Ecto neural progenitor cell (in vitro differentiated cells): ENCODE measurements at regions not wholly inside any gene's neighbourhood (a gene's known extent, or its start where the extent isn't known, plus 50 kb on each side); places are given as distances from the start of the nearest gene placed in this dataset.

Experiments
- DNase-seq: peaks from one replicate; pipeline ENCODE4 v3.0.0-alpha.2; 2018; ENCODE audit warnings: low spot score

- no peak for DNase-seq
Observed at GRCh38 chr17:55634702-55635101, 88.0 kb downstream of the TMEM100 start.

- DNase-seq: no peak
Observed at GRCh38 chr17:55632893-55633292, 89.8 kb downstream of the TMEM100 start.

- no peak for DNase-seq
Observed at GRCh38 chr17:55632236-55632635, 90.4 kb downstream of the TMEM100 start.

GRCh38 chr17:55629995-55630394, 92.7 kb downstream of the TMEM100 start:
- no peak for DNase-seq

- no peak for DNase-seq
Observed at GRCh38 chr17:55625521-55625920, 97.1 kb downstream of the TMEM100 start.

- no peak for DNase-seq
Observed at GRCh38 chr17:55624772-55625433, 97.8 kb downstream of the TMEM100 start.

GRCh38 chr17:55622547-55622946, 100.1 kb downstream of the TMEM100 start:
- no peak for DNase-seq

GRCh38 chr17:55620945-55621344, 101.7 kb downstream of the TMEM100 start:
- DNase-seq: peak; percentile 10

- no peak for DNase-seq
Observed at GRCh38 chr17:55620023-55620422, 102.6 kb downstream of the TMEM100 start.

- DNase-seq: no peak
Observed at GRCh38 chr17:55617441-55617840, 105.2 kb downstream of the TMEM100 start.

- DNase-seq: no peak
Observed at GRCh38 chr17:55614061-55614460, 102.8 kb upstream of the SMIM36 start.

GRCh38 chr17:55612691-55613141, 101.5 kb upstream of the SMIM36 start:
- DNase-seq: no peak

- no peak for DNase-seq
Observed at GRCh38 chr17:55607731-55608341, 96.6 kb upstream of the SMIM36 start.

- DNase-seq: no peak
Observed at GRCh38 chr17:55606488-55606815, 95.2 kb upstream of the SMIM36 start.

GRCh38 chr17:55605705-55606487, 94.6 kb upstream of the SMIM36 start:
- DNase-seq: no peak

- DNase-seq: peak; percentile 57
Observed at GRCh38 chr17:55601874-55602364, 90.7 kb upstream of the SMIM36 start.

GRCh38 chr17:55598495-55598894, 87.2 kb upstream of the SMIM36 start:
- DNase-seq: no peak

- no peak for DNase-seq
Observed at GRCh38 chr17:55588446-55589242, 77.4 kb upstream of the SMIM36 start.

- no peak for DNase-seq
Observed at GRCh38 chr17:55587608-55588139, 76.4 kb upstream of the SMIM36 start.

- no peak for DNase-seq
Observed at GRCh38 chr17:55585629-55586028, 74.4 kb upstream of the SMIM36 start.

GRCh38 chr17:55584861-55585260, 73.6 kb upstream of the SMIM36 start:
- DNase-seq: no peak
